Esophagus mucosa (tissue), 1 donor: ENCODE measurements at regions not wholly inside any gene's neighbourhood (a gene's known extent, or its start where the extent isn't known, plus 50 kb on each side); places are given as distances from the start of the nearest gene placed in this dataset.

ENCODE experiments used
- ATAC-seq: fragments of 200-7000 bp; cut with Tn5 transposase; one replicate; pipeline ENCODE4 v1.9.1; 2020
- donor health status: DM: yes; HTN: yes; CAD: no.

DNA sequence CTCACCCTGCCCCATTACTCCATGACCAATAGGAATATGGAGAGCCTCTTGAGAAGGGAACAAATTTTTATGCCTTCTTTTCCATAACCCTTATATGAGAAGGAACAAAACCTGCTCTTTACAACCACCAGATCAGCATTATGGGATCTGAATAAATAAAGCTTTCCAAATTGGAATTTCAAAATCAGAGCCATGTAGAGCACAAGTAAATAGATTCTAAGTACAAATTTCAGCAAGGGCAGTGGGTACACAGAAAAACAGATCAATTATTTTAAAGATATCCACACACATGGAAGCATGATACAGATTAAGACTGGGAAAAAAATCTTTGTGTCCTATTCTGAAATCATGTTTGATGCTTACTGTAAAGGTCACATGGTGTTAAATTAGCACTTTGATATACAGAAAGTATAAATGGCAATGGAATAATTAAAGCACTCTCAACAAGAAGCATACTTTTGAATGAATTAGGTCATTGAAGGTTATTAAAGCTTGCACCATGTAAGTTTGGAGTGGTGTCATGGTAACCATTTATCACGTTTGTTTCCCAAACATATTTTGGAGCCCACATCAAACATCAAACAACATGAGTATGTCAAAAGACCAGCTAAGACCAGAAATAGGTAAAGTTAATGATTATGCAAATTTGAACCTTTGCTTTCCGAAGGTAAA is 75.9 kb upstream of the AVPR1A start:
- no peak for ATAC-seq

DNA sequence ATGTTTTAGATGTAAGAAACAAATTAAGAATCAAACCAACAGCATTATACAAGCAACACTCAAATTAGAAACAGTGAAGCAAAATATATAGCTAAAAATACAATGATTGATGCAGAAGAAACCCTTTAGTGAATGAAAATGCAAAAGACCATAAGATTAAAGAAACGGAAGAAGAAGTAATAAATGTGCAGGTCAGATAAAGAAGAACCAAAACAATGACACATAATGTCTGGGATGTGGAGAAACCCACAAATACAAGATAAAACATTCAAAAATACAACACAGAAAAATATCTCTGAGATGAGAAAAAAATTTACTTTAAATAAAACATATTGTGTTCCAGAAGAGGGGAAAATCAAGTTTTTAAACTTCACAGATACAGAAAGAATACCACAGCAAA is 73.4 kb upstream of the AVPR1A start:
- ATAC-seq, result no peak

DNA sequence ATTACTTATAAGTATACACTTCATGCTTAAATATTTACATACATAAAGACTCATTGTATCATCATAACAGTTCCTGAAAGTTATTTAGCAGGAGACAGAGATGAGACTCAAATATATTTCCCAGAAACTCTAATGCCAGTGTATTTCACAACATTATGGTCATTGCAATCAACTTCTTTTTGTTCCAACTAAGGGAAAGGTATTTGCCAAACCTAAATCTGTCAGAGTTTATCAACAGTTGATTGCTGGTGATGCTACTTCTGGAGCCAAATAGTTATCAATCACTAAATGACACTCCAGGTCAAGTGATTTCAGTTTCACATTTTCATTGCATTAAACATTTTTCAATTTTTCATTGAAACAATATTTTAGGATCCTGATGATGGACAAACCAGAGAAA is 72.1 kb upstream of the AVPR1A start:
- ATAC-seq, result no peak

DNA sequence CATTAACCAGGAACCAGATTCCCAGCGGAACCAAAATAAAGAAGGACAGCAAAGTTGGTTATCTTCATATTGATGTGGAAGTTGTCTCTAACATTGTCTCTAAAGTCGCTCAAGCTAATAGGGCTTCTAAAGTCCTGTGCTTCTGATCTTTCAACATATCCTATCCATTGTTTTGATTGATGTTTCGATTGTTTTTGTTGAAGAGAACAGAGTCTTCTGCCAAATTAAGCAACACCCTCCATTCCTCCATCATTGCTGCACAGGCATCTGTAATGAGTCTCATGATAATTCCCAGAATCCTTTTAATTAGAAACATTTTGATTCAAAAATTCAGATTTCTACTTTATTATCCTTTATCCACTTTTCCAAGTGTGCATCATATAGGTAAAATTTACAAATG is 71.6 kb upstream of the AVPR1A start:
- ATAC-seq, result no peak

DNA sequence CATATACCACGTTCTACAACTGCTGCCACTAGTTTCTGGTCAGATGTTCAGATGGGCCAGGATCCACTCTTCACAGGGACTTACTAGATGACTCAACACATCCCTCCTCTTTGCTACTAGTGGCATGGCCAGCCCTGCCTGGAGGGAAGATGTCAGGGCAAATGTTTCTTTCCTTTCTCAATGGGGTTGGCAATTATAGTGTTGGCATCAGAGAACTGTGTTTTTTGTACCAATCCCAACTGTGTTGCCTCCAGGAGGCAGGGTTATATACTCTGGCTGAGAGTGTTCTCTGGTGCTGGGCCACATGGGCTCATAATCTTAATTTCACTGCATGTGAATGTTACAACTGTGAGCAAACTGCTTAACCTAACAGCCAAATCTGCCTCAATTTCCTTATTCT is 69.9 kb upstream of the AVPR1A start:
- no peak for ATAC-seq

DNA sequence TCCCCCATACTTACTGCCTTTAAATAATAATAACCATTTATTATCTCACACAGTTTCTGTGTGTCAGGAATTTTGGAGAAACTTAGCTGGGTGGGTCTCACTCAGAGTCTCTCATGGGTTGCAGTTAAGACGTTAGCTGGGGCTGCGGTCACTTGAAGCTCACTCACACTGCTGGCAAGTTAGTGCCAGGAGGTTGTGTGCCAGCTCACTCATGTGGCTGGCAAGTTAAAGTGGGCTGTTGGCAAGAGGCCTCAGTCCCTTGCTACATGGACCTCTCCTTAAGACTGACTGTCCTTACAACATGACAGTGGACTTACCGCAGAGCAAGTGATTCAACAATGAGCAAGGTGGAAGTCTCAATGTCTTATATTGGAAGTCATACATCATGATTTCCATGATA is 61.3 kb upstream of the AVPR1A start:
- ATAC-seq, result no peak

DNA sequence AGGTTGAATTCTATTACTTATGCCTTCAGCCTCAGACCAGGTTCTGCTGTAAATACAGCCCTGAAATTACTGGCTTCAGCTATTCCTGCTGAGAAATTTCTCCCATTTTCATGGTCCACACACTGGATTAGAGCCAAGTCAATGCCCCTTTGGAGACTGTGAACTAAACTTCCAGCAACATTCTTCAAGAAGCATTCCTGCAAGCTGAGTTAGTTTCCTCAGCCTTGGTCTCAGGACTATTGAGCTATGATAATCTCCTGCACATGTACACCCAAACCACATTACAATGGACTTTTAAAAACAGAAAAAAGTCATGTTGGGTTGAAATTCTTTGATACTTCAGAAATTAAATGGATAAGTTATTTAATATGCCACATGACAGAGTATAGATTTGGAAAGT is 58.0 kb upstream of the AVPR1A start:
- ATAC-seq, result no peak

DNA sequence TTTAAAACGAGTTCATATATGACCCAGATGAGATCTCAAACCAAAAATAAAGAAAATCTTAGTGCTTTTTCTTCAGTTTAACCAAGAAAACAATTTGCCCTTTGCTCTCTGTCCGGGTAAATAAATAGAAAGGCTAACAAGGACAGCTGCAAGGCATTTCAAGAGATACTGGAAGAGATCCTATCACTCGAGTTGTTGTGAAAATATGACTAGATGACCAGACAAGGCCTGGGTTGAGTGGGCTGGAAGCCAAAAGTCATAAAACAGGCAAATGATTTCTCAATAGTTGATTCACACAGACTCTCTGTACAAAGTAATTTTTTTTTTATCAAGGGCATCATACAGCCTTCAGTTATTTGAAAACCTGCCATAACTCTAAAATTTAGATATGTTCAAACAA is 55.9 kb upstream of the AVPR1A start:
- ATAC-seq, result no peak

DNA sequence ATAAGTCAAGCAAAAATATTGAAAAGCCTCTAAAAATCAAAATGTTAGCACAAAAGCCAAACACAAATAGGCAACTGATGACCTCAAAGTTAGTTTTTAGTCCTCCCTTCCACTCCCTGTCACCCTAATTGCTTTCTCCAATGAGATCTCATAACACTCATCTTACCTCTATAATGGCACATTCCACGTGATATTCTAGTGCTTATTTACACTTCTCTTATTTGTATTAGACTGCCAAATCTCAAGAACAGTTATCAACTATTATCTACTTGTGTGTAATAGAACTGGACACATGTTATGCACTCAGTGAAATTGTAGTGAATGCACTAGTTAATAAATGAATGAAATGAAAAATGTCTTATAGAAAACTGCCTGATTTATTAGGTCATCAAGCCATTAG is 55.5 kb upstream of the AVPR1A start:
- ATAC-seq, result no peak
